NB4 (cell line): ENCODE measurements at regions not wholly inside any gene's neighbourhood (a gene's known extent, or its start where the extent isn't known, plus 50 kb on each side); places are given as distances from the start of the nearest gene placed in this dataset.

Source experiments
- DNase-seq: peaks from one replicate; pipeline ENCODE4 v3.0.0; 2010; ENCODE audit warnings: low read depth
- H3K4me3 ChIP-seq: one replicate; pipeline ENCODE4 v1.5.1; 2011; ENCODE audit warnings: mild to moderate bottlenecking, low read depth, low read length, moderate library complexity
- MYC ChIP-seq: IDR thresholded peaks from 2 replicates; pipeline ENCODE4 v1.6.1; 2011; ENCODE audit warnings: low read depth, low read length
- POLR2A ChIP-seq: IDR thresholded peaks from 2 replicates; pipeline ENCODE4 v1.6.1; 2011; ENCODE audit warnings: mild to moderate bottlenecking; ENCODE audit not compliant: insufficient read length; ENCODE audit errors: extremely low read depth
- TF ChIP-seq, protein P1 (sequence below): IDR thresholded peaks from 2 replicates; pipeline ENCODE4 v1.6.1; 2011; ENCODE audit warnings: low read depth, low read length
- TF ChIP-seq, protein P2 (sequence below): IDR thresholded peaks from one replicate; pipeline ENCODE4 v1.5.1; 2012; ENCODE audit warnings: low read depth, low read length

DNA sequence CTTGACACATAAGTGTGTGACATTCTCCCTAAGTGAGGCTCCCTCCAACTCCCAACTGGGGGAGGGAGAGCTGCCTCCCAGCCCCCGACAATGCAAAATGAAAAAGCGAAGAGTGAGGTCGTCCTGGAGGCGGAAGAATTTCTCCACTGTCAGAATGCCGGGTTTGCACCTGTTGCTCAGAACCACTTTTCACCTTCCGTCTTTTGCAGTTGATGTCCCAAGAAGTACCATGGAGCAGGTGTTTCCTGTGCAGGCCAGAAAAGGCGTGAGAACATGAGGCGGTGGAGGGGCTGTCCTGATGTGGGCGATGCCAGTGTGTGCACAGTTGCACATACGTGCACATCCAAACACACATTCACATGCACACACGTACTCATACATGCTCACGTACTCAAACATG lies 158.6 kb upstream of the AJAP1 start:
- no peak overlapping the region for H3K4me3 ChIP-seq
- TF ChIP-seq POLR2A (no peak), MYC (no peak)
- TF ChIP-seq, protein P1, sequence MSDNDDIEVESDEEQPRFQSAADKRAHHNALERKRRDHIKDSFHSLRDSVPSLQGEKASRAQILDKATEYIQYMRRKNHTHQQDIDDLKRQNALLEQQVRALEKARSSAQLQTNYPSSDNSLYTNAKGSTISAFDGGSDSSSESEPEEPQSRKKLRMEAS = no peak
- TF ChIP-seq, protein P2, sequence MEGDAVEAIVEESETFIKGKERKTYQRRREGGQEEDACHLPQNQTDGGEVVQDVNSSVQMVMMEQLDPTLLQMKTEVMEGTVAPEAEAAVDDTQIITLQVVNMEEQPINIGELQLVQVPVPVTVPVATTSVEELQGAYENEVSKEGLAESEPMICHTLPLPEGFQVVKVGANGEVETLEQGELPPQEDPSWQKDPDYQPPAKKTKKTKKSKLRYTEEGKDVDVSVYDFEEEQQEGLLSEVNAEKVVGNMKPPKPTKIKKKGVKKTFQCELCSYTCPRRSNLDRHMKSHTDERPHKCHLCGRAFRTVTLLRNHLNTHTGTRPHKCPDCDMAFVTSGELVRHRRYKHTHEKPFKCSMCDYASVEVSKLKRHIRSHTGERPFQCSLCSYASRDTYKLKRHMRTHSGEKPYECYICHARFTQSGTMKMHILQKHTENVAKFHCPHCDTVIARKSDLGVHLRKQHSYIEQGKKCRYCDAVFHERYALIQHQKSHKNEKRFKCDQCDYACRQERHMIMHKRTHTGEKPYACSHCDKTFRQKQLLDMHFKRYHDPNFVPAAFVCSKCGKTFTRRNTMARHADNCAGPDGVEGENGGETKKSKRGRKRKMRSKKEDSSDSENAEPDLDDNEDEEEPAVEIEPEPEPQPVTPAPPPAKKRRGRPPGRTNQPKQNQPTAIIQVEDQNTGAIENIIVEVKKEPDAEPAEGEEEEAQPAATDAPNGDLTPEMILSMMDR = no peak
- no peak for DNase-seq

- DNase-seq = no peak
- TF ChIP-seq, protein P1 = no peak
- TF ChIP-seq, protein P2 = no peak
- no peak for TF ChIP-seq MYC
- no peak for TF ChIP-seq POLR2A
- no peak overlapping the region for H3K4me3 ChIP-seq
Observed at GRCh38 chr1:4500441-4500840, 154.0 kb upstream of the AJAP1 start.

GRCh38 chr1:4506591-4506990 lies 147.8 kb upstream of the AJAP1 start:
- peak; percentile 5 for DNase-seq
- no peak overlapping the region for H3K4me3 ChIP-seq
- no peak for TF ChIP-seq MYC
- TF ChIP-seq, protein P2 = no peak
- no peak for TF ChIP-seq POLR2A

- no peak overlapping the region for H3K4me3 ChIP-seq
- no peak for DNase-seq
- TF ChIP-seq, protein P1 = no peak
- TF ChIP-seq MYC (no peak), POLR2A (no peak)
- TF ChIP-seq, protein P2 = no peak
Observed at GRCh38 chr1:4509206-4509605, 145.2 kb upstream of the AJAP1 start.

DNA sequence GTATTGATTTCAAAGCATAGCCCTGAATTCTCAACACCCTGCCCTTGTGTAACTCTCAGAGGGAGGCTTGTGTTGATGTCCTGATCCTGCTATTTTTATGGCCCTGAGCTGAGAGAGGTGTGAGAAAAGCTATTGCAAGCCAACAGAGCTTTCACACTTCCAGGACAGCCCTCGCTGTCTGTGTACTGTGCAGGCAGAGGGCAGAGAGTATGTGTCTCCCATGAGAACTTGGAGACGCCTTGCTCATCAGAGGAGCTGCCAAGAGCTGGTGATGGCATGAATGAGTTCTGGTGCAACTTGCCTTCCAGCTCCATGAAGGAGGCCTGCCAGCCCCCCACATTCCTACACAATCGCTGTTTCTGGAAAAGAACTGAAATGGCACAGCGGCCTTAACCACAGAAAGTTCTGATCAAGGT lies 144.1 kb upstream of the AJAP1 start:
- no peak for DNase-seq
- H3K4me3 ChIP-seq = no peak overlapping the region
- TF ChIP-seq, protein P2 = no peak
- TF ChIP-seq POLR2A = no peak
- no peak for TF ChIP-seq MYC
- TF ChIP-seq, protein P1 = no peak

- TF ChIP-seq MYC (no peak), POLR2A (no peak)
- TF ChIP-seq, protein P2 = no peak
- TF ChIP-seq, protein P1 = no peak
- no peak overlapping the region for H3K4me3 ChIP-seq
- DNase-seq = no peak
Observed at GRCh38 chr1:4511374-4511773, 143.0 kb upstream of the AJAP1 start.
